Endothelial cell of umbilical vein (primary cell): ENCODE measurements at regions not wholly inside any gene's neighbourhood (a gene's known extent, or its start where the extent isn't known, plus 50 kb on each side); places are given as distances from the start of the nearest gene placed in this dataset.

Experiments used
- BruUV-seq: library from RNA; stranded (reverse); fragments of 400-500 nt; replicated peaks from 2 replicates; lab custom pipeline; 2021; lab: Mats Ljungman, UMichigan
- CTCF ChIA-PET: fragments of 300-600, 350-600 bp; sonication (Branson Sonifier 250); formaldehyde crosslinking; loops from one replicate; lab custom pipeline; 2021; ENCODE audit warnings: antibody characterized with exemption, inconsistent platforms; lab: Charles Lee
- POLR2A ChIA-PET: fragments of 300-600, 350-600 bp; sonication (Branson Sonifier 250); formaldehyde crosslinking; loops from one replicate; lab custom pipeline; 2021; ENCODE audit warnings: antibody characterized with exemption, inconsistent platforms; lab: Charles Lee
- DNase-seq: peaks from one replicate; pipeline ENCODE4 v3.0.0-alpha.2; 2011; ENCODE audit warnings: low read depth, low spot score
- FAIRE-seq: peaks from 2 replicates; lab custom pipeline; 2011; peaks lifted over from hg19 to GRCh38; lab: Jason Lieb, UNC
- H2AFZ ChIP-seq: 2 replicates; pipeline ENCODE4 v1.6.0; 2012; ENCODE audit warnings: low read depth, low read length, control low read depth, inconsistent platforms
- H3K27ac ChIP-seq: 2 replicates; pipeline ENCODE4 v1.5.1; 2011; ENCODE audit warnings: low read depth, mild to moderate bottlenecking, control low read depth, low read length, moderate library complexity; ENCODE audit not compliant: insufficient read depth
- H3K27me3 ChIP-seq, 2 experiments: 2 replicates each; pipeline versions ENCODE4 v1.6.0 to v1.6.1; 2011; ENCODE audit warnings: low read length in 2 of 2, mixed read lengths in 1 of 2; ENCODE audit not compliant: control insufficient read depth in 2 of 2, insufficient read depth in 2 of 2
- H3K36me3 ChIP-seq, 2 experiments: 2 replicates in 1 of 2; 3 replicates in 1 of 2; pipeline ENCODE4 v1.5.1; 2011; ENCODE audit warnings: low read length in 2 of 2, mild to moderate bottlenecking in 1 of 2, moderate library complexity in 1 of 2; ENCODE audit not compliant: control insufficient read depth in 2 of 2, insufficient read depth in 2 of 2; ENCODE audit errors: extremely low read depth in 1 of 2
- H3K4me1 ChIP-seq: 3 replicates; pipeline ENCODE4 v1.5.1; 2011; ENCODE audit warnings: mild to moderate bottlenecking, low read length; ENCODE audit not compliant: control insufficient read depth, insufficient read depth; ENCODE audit errors: extremely low read depth
- H3K4me2 ChIP-seq: 2 replicates; pipeline ENCODE4 v1.6.1; 2011; ENCODE audit warnings: low read length, control low read depth, mixed read lengths; ENCODE audit not compliant: insufficient read depth
- H3K4me3 ChIP-seq, 3 experiments: fragments of 200-600 bp in 1 of 3; sonication (generic), shearing (Covaris generic) in 1 of 3; replicated peaks in 1 of 3; 2 replicates each; pipeline ENCODE4 v1.5.1; 2011 to 2016; ENCODE audit warnings: control low read depth in 3 of 3, low read length in 3 of 3, mild to moderate bottlenecking in 2 of 3, inconsistent platforms in 1 of 3, low read depth in 1 of 3, moderate library complexity in 1 of 3; ENCODE audit not compliant: insufficient read depth in 1 of 3
- H3K79me2 ChIP-seq: 2 replicates; pipeline ENCODE4 v1.6.0; 2012; ENCODE audit warnings: low read length, inconsistent platforms; ENCODE audit not compliant: control insufficient read depth, insufficient read depth
- H3K9ac ChIP-seq: replicated peaks from 2 replicates; pipeline ENCODE3; 2011; ENCODE audit warnings: low read length, control low read depth; ENCODE audit not compliant: insufficient read depth; ENCODE audit errors: extremely low read depth
- H3K9me1 ChIP-seq: replicated peaks from 3 replicates; pipeline ENCODE4 v1.6.0; 2011; ENCODE audit warnings: mild to moderate bottlenecking, low read length; ENCODE audit not compliant: control insufficient read depth, insufficient read depth; ENCODE audit errors: extremely low read depth
- H3K9me3 ChIP-seq: replicated peaks from 2 replicates; pipeline ENCODE4 v1.5.1; 2012; ENCODE audit warnings: low read length, inconsistent platforms; ENCODE audit not compliant: control insufficient read depth, insufficient read depth
- H4K20me1 ChIP-seq: replicated peaks from 2 replicates; pipeline ENCODE3; 2011; ENCODE audit warnings: mild to moderate bottlenecking, low read length; ENCODE audit not compliant: control insufficient read depth, insufficient read depth; ENCODE audit errors: extremely low read depth
- CTCF ChIP-seq, 2 donors: IDR thresholded peaks; 1 replicate in 1 of 2; 2 replicates in 1 of 2; pipeline ENCODE4 v1.5.1; 2011; ENCODE audit warnings: low read length in 2 of 2, mild to moderate bottlenecking in 2 of 2, moderate library complexity in 2 of 2, control low read depth in 1 of 2, inconsistent platforms in 1 of 2, low read depth in 1 of 2; ENCODE audit not compliant: insufficient read depth in 1 of 2; ENCODE audit errors: extremely low read depth in 1 of 2
- FOS ChIP-seq: IDR thresholded peaks from 2 replicates; pipeline ENCODE4 v1.6.1; 2011; ENCODE audit warnings: mild to moderate bottlenecking, low read length, moderate library complexity, borderline replicate concordance; ENCODE audit not compliant: insufficient read depth
- GATA2 ChIP-seq: IDR thresholded peaks from 2 replicates; pipeline ENCODE4 v1.7.0; 2011; ENCODE audit warnings: low read depth, mild to moderate bottlenecking, moderate library complexity, mixed read lengths, low read length; ENCODE audit not compliant: insufficient read length, insufficient read depth
- JUN ChIP-seq: IDR thresholded peaks from 2 replicates; pipeline ENCODE4 v1.6.1; 2011; ENCODE audit warnings: borderline replicate concordance, low read depth; ENCODE audit not compliant: insufficient read length, insufficient read depth
- MAX ChIP-seq: IDR thresholded peaks from 2 replicates; pipeline ENCODE4 v1.6.1; 2011; ENCODE audit not compliant: insufficient read depth, insufficient read length
- MYC ChIP-seq: IDR thresholded peaks from one replicate; pipeline ENCODE4 v1.6.1; 2011; ENCODE audit warnings: mild to moderate bottlenecking, low read depth, low read length
- POLR2A ChIP-seq: IDR thresholded peaks from 2 replicates; pipeline ENCODE4 v1.6.1; 2012; ENCODE audit warnings: low read depth, mild to moderate bottlenecking, control low read depth, low read length
- POLR2AphosphoS5 ChIP-seq: IDR thresholded peaks from 2 replicates; pipeline ENCODE4 v1.6.1; 2012; ENCODE audit warnings: low read depth, mild to moderate bottlenecking, control low read depth, low read length, moderate library complexity; ENCODE audit not compliant: insufficient read depth
- dilution Hi-C: fragments of 300-500 bp; cut with MboI; formaldehyde crosslinking; loops from one replicate; pipeline ENCODE4 v1.15.0; 2019; ENCODE audit warnings: low sequenced_read_pairs; ENCODE audit not compliant: extremely low pct_ligation_motif_present
- intact Hi-C: fragments of 100-400 bp; cut with micrococcal nuclease; formaldehyde crosslinking; loops from one replicate; pipeline ENCODE4 v1.10.0; 2022

- no peaks in the 10 kb centered on the region for H3K27me3 ChIP-seq
- H3K27ac ChIP-seq: peak overlapping the region; percentile 97
- DNase-seq (peak; percentile 84), FAIRE-seq (peak; percentile 40)
- no peak overlapping the region for H2AFZ ChIP-seq
- ChIA-PET POLR2A (interaction anchor here (1.0 kb wide), 1 partner anchor 259 kb away, joined by 5 read pairs; the partner anchor contains the start of gene TGFBR2), CTCF (interaction anchor here (0.7 to 3.1 kb wide), 15 partner anchors 22 to 345 kb away, joined by 3 to 11 read pairs (median 3); partner anchors contain the start of gene TGFBR2)
- BruUV-seq: TSS peak; percentile 11
- no peaks in the 10 kb centered on the region for H4K20me1 ChIP-seq
- H3K4me3 ChIP-seq: no peak overlapping the region
- intact Hi-C loops: loop anchor here (1.0 to 2.0 kb wide), 6 partner anchors 24 to 312 kb away; partner anchors contain the start of gene TGFBR2
- H3K4me2 ChIP-seq: peak overlapping the region; percentile 48
- no peaks in the 10 kb centered on the region for H3K36me3 ChIP-seq
- dilution Hi-C loops: loop anchor here (25.0 kb wide), 1 partner anchor 265 kb away; the partner anchor contains the start of gene TGFBR2
- no peaks in the 10 kb centered on the region for H3K79me2 ChIP-seq
- H3K9me3 ChIP-seq: no peaks in the 10 kb centered on the region
- H3K4me1 ChIP-seq: peaks cover 81% of the 10 kb centered on the region
- peak; percentile 97 for TF ChIP-seq POLR2AphosphoS5
- no peak for TF ChIP-seq MYC
- TF ChIP-seq GATA2: peak; percentile 100
- no peak for TF ChIP-seq CTCF (IDR thresholded peaks at IDR 0.05; ENCODE audit: extremely low read depth in 1 of 2, insufficient read depth in 1 of 2, low read depth in 1 of 2, low read length in 2 of 2)
- peak; percentile 86 for TF ChIP-seq POLR2A
- peak; percentile 96 for TF ChIP-seq JUN
- TF ChIP-seq FOS: peak; percentile 100
- no peak for TF ChIP-seq MAX
- H3K9me1 ChIP-seq: no peaks in the 10 kb centered on the region
- H3K9ac ChIP-seq: peak overlapping the region; percentile 77
Measured at GRCh38 chr3:30347679-30348216, 258.7 kb upstream of the TGFBR2 start.
